SK-N-SH (cell line): ENCODE measurements at regions not wholly inside any gene's neighbourhood (a gene's known extent, or its start where the extent isn't known, plus 50 kb on each side); places are given as distances from the start of the nearest gene placed in this dataset.

ENCODE experiments used
- CTCF ChIP-seq: fragments of 200-600 bp; sonication (generic); IDR thresholded peaks from 2 replicates; pipeline ENCODE4 v1.6.1; 2017; ENCODE audit warnings: antibody characterized with exemption, mild to moderate bottlenecking, moderate library complexity
- EP300 ChIP-seq, 2 experiments: IDR thresholded peaks; 2 replicates each; pipeline versions ENCODE4 v1.4.0 to v1.6.1; 2012; ENCODE audit warnings: borderline replicate concordance in 1 of 2, low read depth in 1 of 2, low read length in 1 of 2
- EZH2phosphoT487 ChIP-seq: fragments of 200-600 bp; sonication (generic); IDR thresholded peaks from 2 replicates; pipeline ENCODE4 v1.6.1; 2017; ENCODE audit warnings: low read depth, mixed run types, mild to moderate bottlenecking, antibody characterized with exemption, moderate library complexity, borderline replicate concordance
- JUND ChIP-seq: IDR thresholded peaks from 2 replicates; pipeline ENCODE4 v1.4.0; 2012
- MXI1 ChIP-seq: IDR thresholded peaks from 2 replicates; pipeline ENCODE4 v1.6.1; 2012; ENCODE audit warnings: mild to moderate bottlenecking, low read depth, low read length, improper control_type of control experiment
- POLR2AphosphoS5 ChIP-seq: IDR thresholded peaks from 2 replicates; pipeline ENCODE4 v1.6.1; 2012; ENCODE audit warnings: low read depth, low read length
- RAD21 ChIP-seq: IDR thresholded peaks from 2 replicates; pipeline ENCODE4 v1.6.1; 2012; ENCODE audit warnings: mild to moderate bottlenecking, low read length
- REST ChIP-seq: IDR thresholded peaks from 2 replicates; pipeline ENCODE4 v1.6.1; 2012; ENCODE audit warnings: mild to moderate bottlenecking, low read depth, low read length, moderate library complexity
- RFX5 ChIP-seq: IDR thresholded peaks from 2 replicates; pipeline ENCODE4 v1.6.1; 2012; ENCODE audit warnings: mild to moderate bottlenecking, improper control_type of control experiment, low read length
- TAF1 ChIP-seq: IDR thresholded peaks from 2 replicates; pipeline ENCODE4 v1.6.1; 2012; ENCODE audit warnings: low read depth, mild to moderate bottlenecking, low read length, moderate library complexity, borderline replicate concordance
- TEAD4 ChIP-seq: IDR thresholded peaks from 2 replicates; pipeline ENCODE4 v1.4.0; 2012; ENCODE audit warnings: mild to moderate bottlenecking, borderline replicate concordance; ENCODE audit not compliant: insufficient read depth
- USF2 ChIP-seq: fragments of 150-350 bp; IDR thresholded peaks from 2 replicates; pipeline ENCODE4 v1.6.1; 2017; ENCODE audit warnings: antibody characterized with exemption, low read length, low read depth, borderline replicate concordance
- YY1 ChIP-seq: IDR thresholded peaks from 2 replicates; pipeline ENCODE4 v1.4.0; 2012; ENCODE audit warnings: low read depth, mild to moderate bottlenecking

- TF ChIP-seq TEAD4 (no peak), RAD21 (no peak), EZH2phosphoT487 (no peak), REST (no peak), CTCF (no peak), EP300 (IDR thresholded peaks at IDR 0.05; ENCODE audit: borderline replicate concordance in 1 of 2, low read depth in 1 of 2, low read length in 1 of 2) (no peak), POLR2AphosphoS5 (no peak), YY1 (no peak), MXI1 (no peak), USF2 (no peak), JUND (no peak), TAF1 (no peak), RFX5 (no peak)
Measured at GRCh38 chrX:724256-724655, 93.7 kb downstream of the SHOX start.
